Upper lobe of right lung (tissue), 1 donor: ENCODE measurements at regions not wholly inside any gene's neighbourhood (a gene's known extent, or its start where the extent isn't known, plus 50 kb on each side); places are given as distances from the start of the nearest gene placed in this dataset.

Experiments
- ATAC-seq: fragments of 200-7000 bp; cut with Tn5 transposase; one replicate; pipeline ENCODE4 v1.9.1; 2020; ENCODE audit warnings: mild to moderate bottlenecking, moderate library complexity
- DNase-seq: peaks from one replicate; pipeline ENCODE4 v3.0.0-alpha.2; 2020
- H3K27ac ChIP-seq: fragments of 200-600 bp; one replicate; pipeline ENCODE4 v1.8.0; 2022
- H3K27me3 ChIP-seq: fragments of 200-600 bp; one replicate; pipeline ENCODE4 v1.8.0; 2022; ENCODE audit warnings: mild to moderate bottlenecking
- H3K36me3 ChIP-seq: fragments of 200-600 bp; one replicate; pipeline ENCODE4 v1.8.0; 2022
- H3K4me1 ChIP-seq: fragments of 200-600 bp; one replicate; pipeline ENCODE4 v1.8.0; 2022
- H3K4me3 ChIP-seq: fragments of 200-600 bp; one replicate; pipeline ENCODE4 v1.8.0; 2022; ENCODE audit warnings: mild to moderate bottlenecking
- H3K9me3 ChIP-seq: fragments of 200-600 bp; one replicate; pipeline ENCODE4 v1.8.0; 2022
- CTCF ChIP-seq: fragments of 200-600 bp; IDR thresholded peaks from one replicate; pipeline ENCODE4 v1.8.0; 2022; ENCODE audit warnings: antibody characterized with exemption
- intact Hi-C: fragments of 100-400 bp; cut with DNase I; formaldehyde crosslinking; loops from one replicate; pipeline ENCODE4 v1.11.0; 2022
- donor health status: DM: no; HTN: yes; CAD: no; lungs with severe emphysema.

- intact Hi-C loops = no loop called here
- DNase-seq = no peak
- no peaks in the 10 kb centered on the region for H3K27me3 ChIP-seq
- no peak overlapping the region for H3K4me3 ChIP-seq
- no peak overlapping the region for H3K27ac ChIP-seq
- peaks cover 4% of the 10 kb centered on the region for H3K9me3 ChIP-seq
- H3K4me1 ChIP-seq = no peaks in the 10 kb centered on the region
- ATAC-seq = no peak
- TF ChIP-seq CTCF = no peak
- no peaks in the 10 kb centered on the region for H3K36me3 ChIP-seq
Observed at GRCh38 chr21:28602546-28602945, 390.1 kb downstream of the LTN1 start.

- no peak for TF ChIP-seq CTCF
- intact Hi-C loops = no loop called here
- DNase-seq = no peak
Observed at GRCh38 chr21:28598214-28598613, 394.5 kb downstream of the LTN1 start.

GRCh38 chr21:28592205-28592865 lies 400.3 kb downstream of the LTN1 start:
- ATAC-seq (no peak), DNase-seq (no peak)
- H3K4me3 ChIP-seq = no peak overlapping the region
- intact Hi-C loops = no loop called here
- no peak for TF ChIP-seq CTCF
- H3K27ac ChIP-seq = no peak overlapping the region
- H3K4me1 ChIP-seq = no peaks in the 10 kb centered on the region
- no peaks in the 10 kb centered on the region for H3K9me3 ChIP-seq
- no peaks in the 10 kb centered on the region for H3K27me3 ChIP-seq
- no peaks in the 10 kb centered on the region for H3K36me3 ChIP-seq

More at GRCh38 chr21:28598214-28598613, 394.5 kb downstream of the LTN1 start:
- Histone ChIP-seq H3K9me3 (peaks cover 4% of the 10 kb centered on the region), H3K27me3 (no peaks in the 10 kb centered on the region), H3K36me3 (no peaks in the 10 kb centered on the region), H3K4me1 (no peaks in the 10 kb centered on the region), H3K27ac (no peak overlapping the region), H3K4me3 (no peak overlapping the region)
- ATAC-seq = no peak

- H3K27ac ChIP-seq = no peak overlapping the region
- no peaks in the 10 kb centered on the region for H3K4me1 ChIP-seq
- ATAC-seq = no peak
- no peaks in the 10 kb centered on the region for H3K9me3 ChIP-seq
- no peak overlapping the region for H3K4me3 ChIP-seq
- DNase-seq = no peak
- intact Hi-C loops = no loop called here
- H3K27me3 ChIP-seq = no peaks in the 10 kb centered on the region
- no peak for TF ChIP-seq CTCF
- H3K36me3 ChIP-seq = no peaks in the 10 kb centered on the region
Observed at GRCh38 chr21:28590676-28591075, 402.0 kb downstream of the LTN1 start.

GRCh38 chr21:28590026-28590425 lies 402.7 kb downstream of the LTN1 start:
- intact Hi-C loops = no loop called here
- DNase-seq = no peak
- no peaks in the 10 kb centered on the region for H3K4me1 ChIP-seq
- no peak for TF ChIP-seq CTCF
- H3K9me3 ChIP-seq = no peaks in the 10 kb centered on the region
- no peak for ATAC-seq
- no peak overlapping the region for H3K4me3 ChIP-seq
- no peak overlapping the region for H3K27ac ChIP-seq
- H3K27me3 ChIP-seq = no peaks in the 10 kb centered on the region
- no peaks in the 10 kb centered on the region for H3K36me3 ChIP-seq

GRCh38 chr21:28588997-28589396 lies 403.7 kb downstream of the LTN1 start:
- ATAC-seq = no peak
- H3K4me3 ChIP-seq = no peak overlapping the region
- H3K4me1 ChIP-seq = no peaks in the 10 kb centered on the region
- TF ChIP-seq CTCF = no peak
- H3K9me3 ChIP-seq = no peaks in the 10 kb centered on the region
- no peaks in the 10 kb centered on the region for H3K36me3 ChIP-seq
- no peaks in the 10 kb centered on the region for H3K27me3 ChIP-seq
- intact Hi-C loops = no loop called here
- no peak overlapping the region for H3K27ac ChIP-seq
- DNase-seq = no peak
